ENCODE measurements at regions not wholly inside any gene's neighbourhood (a gene's known extent, or its start where the extent isn't known, plus 50 kb on each side); places are given as distances from the start of the nearest gene placed in this dataset.

DNA sequence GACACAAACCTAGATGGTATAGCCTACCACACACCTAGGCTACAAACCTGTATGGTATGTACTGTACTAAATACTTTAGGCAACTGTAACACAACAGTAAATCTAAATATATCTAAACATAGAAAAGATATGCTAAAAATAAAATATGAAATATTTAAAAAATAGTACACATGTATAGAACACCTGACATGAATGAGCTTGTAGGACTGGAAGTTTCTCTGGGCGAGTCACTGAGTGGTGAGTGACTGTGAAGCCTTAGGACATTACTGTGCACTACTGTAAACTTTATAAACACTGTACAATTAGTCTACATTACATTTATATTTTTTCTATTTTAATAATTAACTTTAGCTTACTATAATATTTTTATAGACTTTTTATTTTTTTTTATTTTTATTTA, 1301.3 kb downstream of the FAM181B start:
- no peak for DNase-seq (ENCODE audit: low read depth, low spot score)

DNA sequence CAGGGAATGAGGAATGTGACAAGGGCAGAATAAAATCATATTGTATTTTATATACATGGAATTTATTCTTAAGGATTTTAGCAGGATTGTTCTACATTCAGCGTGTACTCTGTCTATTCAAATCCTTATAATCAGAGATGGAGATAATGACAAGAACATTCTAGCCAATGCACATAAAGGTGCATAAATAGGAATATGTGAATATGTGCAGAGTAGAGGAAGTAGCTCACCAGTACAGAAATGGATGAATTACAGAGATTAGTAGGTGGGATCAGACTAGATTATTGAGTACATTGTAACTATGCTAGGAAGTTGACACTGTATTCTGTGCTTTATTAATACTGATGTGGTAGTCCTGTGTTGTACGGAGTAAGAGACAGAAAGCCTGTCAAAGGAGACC, 1308.8 kb downstream of the FAM181B start:
- DNase-seq (ENCODE audit: low read depth, low spot score), result no peak

DNA sequence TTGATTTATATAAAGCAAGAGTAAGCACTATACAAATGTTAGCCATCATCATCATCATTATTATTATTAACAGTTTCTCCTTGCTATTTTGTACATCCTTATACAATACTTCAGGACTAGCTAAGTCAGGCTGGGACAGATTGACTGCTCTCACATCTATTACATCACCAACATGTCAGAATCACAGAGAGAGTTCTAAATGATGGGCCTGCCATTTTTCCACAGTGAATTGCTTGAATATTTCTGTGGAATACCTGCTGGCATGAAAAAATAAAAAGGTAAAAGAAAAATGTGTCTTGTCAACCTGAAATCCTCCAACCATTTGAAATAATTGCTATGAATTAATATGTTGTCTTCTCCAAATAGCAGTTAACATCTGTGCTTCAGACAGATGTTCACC, 1311.3 kb downstream of the FAM181B start:
- DNase-seq (ENCODE audit: low read depth, low spot score), result no peak

DNA sequence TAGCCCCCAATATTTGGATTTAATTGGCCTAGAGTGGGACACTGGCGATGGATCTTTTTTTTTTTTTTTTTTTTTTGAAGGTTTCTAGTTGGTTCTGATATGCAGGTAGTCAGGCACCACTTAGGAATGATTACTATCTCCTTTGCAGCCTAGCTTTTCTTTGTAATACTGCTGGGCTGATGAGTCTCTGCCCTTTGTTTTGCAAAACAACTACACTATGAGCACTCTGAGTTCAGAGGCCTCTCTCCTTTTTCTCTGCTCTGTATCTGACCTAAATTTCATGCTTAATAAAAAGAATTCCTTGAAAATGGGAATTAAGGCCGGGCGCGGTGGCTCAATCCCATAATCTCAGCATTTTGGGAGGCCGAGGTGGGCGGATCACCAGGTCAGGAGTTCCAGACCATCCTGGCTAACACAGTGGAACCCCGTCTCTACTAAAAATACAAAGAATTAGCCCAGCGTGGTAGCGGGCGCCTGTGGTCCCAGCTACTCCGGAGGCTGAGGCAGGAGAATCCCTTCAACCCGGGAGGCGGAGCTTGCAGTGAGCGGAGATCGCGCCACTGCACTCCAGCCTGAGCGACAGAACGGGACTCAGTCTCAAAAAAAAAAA, 1312.3 kb downstream of the FAM181B start:
- no peak for DNase-seq (ENCODE audit: low read depth, low spot score)

DNA sequence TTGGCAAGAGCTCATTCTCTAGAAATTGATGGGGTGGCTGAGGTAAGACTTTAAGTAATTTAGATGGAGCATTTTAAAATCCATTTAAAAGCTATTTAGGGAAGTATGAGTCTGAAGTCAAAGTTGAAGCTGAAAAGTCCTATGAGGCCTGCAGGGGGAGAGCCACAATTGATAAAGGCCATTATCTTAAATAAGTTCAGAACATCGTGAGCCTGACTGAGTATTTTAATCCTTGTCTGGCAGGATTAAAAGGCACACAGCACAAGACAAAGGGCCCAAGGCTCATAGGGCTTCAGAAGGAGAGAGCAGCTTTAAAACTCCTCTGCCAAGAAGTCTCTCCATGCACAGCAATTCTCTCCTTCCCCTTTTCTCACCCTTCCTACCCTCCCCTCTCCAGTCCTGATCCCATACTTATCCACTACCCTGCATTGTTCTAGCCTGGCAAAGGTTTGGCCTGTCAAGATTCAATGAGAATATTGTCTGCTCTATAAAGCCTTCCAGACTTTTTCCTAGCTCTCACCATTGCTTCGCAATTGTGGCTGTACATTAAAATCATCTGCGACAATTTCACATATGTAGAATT, 1312.9 kb downstream of the FAM181B start:
- no peak for DNase-seq (ENCODE audit: low read depth, low spot score)

DNA sequence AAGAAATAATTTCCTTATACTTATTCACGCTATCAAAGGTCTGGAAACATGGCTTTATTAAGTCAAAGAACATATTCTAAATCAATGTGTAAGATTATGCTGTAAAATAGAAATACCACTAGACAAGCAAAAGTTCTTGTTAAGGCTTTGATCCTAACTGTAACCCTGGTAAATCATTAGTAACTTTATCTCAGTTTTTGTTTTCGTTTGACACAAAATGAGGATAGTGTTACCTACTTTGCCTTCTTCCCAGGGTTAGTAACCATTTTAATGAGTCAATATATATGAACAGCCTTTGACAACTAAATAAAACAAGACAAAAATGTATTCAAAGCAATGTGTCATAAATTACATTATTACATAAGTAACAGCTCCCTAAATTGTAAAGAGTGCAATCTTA, 1336.3 kb downstream of the FAM181B start:
- no peak for DNase-seq (ENCODE audit: low read depth, low spot score)

DNA sequence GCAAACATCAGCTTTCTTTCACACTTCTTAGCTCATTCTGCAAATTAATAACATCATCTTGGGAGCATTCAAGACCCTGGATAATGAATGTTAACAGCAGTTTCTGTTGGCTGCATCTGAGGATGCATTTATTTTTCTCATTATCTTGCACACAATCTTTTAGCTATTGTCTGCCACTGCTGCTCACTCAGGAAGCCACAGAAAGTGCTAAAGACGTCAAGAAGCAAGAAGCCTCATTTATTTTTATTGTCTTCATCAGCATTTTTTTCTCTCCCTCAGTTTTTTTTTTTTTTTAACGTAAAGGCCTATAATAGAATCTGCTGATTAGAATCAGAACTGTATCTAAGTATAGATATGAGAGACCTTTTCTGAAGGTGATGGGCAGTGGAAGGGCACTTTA, 1339.4 kb downstream of the FAM181B start:
- no peak for DNase-seq (ENCODE audit: low read depth, low spot score)

DNA sequence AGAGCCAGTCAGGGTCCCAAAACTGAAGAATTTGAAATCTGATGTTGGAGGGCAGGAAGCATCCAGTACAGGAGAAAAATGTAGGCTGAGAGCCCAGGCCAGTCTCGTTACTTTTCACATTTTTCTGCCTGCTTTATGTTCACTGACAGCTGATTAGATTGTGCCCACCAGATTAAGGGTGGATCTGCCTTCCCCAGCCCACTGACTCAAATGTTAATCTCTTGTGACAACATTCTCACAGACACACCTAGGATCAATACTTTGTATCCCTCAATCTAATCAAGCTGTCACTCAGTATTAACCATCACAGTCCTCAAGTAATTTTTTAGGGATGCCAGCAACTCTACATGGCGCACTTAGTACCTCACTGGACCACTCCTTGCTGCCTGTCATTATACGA, 1345.3 kb downstream of the FAM181B start:
- no peak for DNase-seq (ENCODE audit: low read depth, low spot score)

DNA sequence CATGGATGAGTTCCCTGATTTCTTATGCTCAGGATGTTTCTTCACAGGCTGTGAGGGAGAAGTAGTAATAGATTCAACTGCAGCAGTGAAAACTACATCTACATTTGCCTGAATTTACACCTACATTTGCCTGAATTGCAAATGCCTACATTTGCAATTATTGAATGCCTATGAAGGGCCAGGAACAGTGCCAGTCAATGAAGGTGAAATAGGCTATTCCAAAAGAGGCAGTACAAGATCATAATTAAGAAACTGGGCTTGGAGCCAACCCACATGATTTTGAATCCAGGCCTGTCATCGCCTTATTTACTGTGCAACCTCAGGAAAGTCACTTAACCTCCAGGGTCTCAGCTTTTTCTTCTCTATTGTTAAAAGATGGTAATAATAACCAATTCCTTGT, 1353.3 kb downstream of the FAM181B start:
- no peak for DNase-seq (ENCODE audit: low read depth, low spot score)

DNA sequence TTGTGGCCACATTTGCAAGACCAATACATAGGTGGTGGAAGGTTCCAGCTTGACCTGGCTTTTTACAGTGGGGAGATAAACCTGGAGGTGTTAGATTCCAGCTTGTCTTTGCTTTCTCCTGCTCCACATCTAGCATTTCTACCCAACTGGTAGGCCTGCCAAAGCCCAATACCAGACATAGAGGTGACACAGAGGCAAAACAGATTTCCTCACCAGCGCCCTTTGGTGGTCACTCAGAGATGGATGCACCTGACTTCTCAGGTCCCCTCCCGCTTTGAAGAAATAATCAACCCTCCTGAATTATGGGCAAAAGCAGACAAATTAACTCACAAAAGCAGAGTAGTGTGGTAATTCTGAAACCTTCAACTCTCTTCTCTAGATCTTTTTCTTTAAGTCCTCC, 1356.2 kb downstream of the FAM181B start:
- DNase-seq (ENCODE audit: low read depth, low spot score), result no peak

DNA sequence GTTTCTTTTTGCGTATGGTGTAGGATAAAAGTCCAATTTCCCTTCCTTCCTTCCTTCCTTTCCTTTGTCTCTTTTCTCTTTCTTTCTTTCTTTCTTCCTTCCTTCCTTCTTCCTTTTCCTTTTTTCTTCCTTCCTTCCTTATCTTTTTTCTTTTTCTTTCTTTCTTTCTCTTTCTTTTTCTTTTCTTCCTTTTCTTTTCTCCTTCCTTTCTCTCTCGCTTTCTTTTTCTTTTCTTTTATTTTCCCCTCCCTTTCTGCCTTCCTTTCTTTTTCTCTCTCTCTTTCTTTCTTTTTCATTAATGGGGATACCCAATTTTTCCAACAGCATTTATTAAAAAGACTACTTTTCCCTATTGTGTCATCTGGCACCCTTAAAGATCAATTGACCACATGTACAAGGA, 1359.7 kb downstream of the FAM181B start:
- DNase-seq (ENCODE audit: low read depth, low spot score), result no peak

DNA sequence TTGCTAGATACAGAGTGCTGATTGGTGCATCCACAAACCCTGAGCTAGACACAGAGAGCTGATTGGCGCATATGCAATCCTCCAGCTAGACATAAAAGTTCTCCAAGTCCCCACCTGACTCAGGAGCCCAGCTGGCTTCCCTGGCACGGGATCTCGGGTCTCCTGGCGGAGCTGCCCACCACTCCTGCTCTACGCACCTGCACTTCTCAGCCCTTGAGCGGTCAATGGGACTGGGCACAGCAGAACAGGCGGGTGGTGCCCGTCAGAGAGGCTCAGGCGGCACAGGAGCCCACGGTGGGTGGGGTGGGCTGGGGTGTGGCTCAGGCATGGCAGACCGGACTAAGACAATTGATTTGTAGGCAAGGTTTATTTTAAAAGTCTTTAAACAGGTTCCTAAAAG, 1365.5 kb downstream of the FAM181B start:
- DNase-seq (ENCODE audit: low read depth, low spot score), result no peak

DNA sequence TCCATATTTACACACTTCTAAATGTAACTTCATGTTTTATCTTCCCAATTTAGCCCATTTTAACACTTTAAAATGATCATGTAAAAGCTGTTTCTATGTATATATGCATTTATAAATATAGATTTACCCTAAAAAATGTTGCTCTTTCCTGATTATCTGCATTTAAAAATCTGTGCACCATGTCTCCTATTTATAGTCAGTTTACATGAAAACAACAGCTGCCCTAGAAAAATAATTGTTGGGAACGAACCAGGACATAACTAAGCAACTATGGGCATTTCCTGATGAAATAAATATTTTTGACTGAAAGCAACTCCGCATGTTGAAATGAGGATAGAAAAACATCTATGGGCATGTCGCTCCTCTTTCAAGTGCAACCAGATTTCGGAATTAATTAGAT, 1368.2 kb downstream of the FAM181B start:
- no peak for DNase-seq (ENCODE audit: low read depth, low spot score)

DNA sequence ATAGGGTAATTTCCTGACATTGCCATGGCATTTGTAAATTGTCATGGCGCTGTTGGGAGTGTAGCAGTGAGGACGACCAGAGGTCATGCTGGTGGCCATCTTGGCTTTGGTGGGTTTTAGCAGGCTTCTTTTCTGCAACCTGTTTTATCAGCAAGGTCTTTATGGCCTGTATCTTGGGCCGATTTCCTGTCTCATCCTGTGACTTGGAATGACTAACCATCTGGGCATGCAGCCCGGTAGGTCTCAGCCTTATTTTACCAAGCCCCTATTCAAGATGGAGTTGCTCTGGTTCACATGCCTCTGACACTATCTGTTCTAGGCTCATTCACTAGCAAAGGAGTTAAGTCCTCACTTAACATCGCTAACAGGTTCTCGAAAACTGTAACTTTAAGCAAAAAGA, 1374.2 kb downstream of the FAM181B start:
- no peak for DNase-seq (ENCODE audit: low read depth, low spot score)

DNA sequence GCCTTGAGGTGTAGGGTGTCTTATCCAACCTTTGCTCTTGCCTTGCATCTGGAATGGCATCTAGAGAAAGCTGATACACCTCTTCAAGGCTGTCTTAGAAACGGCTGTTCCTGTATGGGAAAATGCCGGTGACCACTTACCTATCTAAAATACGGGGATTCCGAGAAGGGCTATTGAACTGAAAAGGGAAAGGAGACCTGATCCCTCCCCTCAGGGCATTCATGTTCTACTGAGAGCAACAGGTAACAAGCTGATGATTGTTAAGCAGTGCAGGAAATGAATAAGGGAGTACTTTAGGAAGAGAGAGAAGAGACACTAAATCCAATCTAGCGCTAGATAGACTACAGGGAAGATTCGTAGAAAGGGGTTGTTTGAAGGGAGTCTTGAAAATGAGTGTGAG, 1388.1 kb downstream of the FAM181B start:
- no peak for DNase-seq (ENCODE audit: low read depth, low spot score)

DNA sequence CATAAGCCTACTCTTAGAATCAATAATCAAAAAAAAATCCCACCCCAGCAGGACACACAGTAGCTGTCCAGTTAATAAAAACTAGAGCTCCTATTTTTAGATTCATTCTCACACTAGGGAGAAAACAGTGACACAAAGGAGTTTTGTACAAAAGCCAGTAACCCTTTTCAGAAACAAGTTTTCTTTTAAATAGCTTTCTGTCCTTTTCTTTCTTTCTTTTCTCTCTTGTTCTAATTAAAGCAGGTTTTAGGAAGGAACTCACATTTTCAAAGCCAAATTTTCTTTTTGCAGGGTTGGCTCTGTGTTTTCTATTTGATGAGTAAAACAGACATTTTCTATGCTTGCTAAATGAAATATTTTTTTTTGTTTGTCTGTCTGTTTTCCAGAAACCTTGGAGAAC, 1390.7 kb downstream of the FAM181B start:
- no peak for DNase-seq (ENCODE audit: low read depth, low spot score)

DNA sequence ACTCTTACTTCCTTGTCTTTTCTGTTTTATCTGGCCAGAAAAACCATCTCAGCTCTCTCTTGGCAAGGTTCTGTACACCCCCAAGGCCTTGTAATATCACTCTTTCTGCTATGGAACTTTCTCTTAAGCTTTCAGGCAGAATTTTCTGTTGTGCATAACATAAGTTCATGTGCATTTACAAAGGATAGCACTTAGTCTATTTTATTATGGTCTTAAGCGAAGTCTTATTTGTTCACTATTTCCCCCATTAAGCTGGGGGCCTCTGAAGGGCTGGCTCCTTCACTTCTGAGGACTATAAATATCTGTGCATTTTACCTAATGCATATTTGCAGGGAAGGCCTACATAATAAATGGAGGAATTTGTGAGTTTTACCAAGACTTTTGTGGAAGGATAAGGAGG, 1393.4 kb downstream of the FAM181B start:
- no peak for DNase-seq (ENCODE audit: low read depth, low spot score)

DNA sequence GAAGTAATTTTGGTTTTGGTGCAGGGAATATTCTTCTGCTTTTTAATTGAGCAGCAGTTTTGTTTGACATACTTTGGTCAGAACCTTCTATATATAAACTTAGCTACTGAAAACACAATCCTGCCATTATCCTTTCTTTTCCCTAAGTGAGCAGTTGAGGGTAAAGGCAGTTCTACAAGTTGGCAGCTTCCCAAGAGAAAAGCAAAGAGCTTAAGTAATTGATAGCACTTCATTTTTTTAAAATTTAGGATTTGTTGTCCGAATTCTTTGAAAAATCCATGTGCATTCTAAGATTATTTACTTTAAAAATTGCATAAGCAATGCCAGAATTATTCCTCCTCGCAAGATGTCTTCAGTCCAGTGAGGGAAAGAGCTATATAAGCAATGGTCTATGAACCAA, 1394.1 kb downstream of the FAM181B start:
- no peak for DNase-seq (ENCODE audit: low read depth, low spot score)

DNA sequence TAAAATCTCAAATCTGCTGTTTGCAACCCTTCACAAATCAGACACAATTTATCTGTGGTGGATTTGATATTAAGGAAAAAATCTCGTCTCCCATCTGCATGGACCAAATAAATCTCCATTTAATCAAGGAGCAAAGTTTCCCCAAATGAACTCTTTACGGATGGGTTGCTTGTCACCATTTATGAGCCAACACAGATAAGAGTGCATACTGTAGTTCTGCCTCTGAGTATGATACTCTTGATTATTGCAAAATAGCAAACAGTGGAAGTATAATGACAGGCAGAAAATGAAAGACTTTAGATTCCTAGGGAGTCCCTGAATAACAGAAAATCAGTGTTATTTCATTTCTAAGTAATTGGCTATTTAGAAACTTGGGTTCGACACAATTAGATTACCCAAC, 1395.9 kb downstream of the FAM181B start:
- DNase-seq (ENCODE audit: low read depth, low spot score), result no peak

DNA sequence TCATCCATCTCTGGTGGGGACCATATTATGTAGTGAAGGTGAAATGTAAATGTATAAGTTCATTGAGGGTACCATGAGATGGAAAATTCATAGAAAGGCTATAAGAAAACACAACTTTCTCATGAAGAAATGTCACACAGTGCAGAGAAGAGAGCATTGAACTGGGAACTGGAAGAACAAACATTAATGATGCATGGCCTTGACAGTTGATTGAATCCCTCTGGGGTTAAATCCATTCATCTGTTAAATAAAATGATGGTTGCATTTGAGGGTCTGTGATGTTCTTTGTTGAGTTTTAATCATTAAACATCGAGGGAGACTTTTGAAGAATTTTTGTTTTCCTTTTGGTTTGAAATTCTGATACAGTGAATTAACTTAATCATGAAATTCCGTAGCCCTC, 1401.4 kb downstream of the FAM181B start:
- DNase-seq (ENCODE audit: low read depth, low spot score), result no peak

DNA sequence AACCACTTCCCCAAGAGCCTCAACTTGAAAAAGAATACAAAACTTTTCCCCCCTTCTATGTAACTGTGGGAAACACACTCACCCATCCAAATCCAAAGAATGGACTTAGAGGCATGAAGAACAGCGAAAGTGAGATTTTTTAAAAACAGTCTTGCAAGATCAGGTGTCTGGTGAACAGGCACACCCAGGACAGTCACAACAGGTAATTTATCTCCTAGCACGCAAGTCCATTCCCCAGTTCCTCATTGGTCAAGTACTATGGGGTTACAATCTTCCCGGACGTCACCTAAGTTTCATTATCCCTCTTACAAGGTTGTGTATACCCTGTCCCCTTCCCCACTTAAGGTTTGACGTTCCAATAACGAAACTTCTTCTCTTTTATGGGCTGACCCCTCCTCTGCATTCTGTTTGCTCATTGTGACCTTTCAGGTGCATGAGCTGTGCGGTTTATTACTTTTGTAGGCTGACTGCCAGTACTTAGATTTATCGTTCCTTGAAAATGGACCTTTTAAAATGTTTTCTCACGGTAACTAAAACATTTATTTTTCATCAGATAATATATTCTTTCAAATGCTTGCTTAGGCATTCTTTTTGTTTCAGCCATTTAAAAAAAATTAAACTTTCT, 1401.9 kb downstream of the FAM181B start:
- DNase-seq (ENCODE audit: low read depth, low spot score), result no peak

DNA sequence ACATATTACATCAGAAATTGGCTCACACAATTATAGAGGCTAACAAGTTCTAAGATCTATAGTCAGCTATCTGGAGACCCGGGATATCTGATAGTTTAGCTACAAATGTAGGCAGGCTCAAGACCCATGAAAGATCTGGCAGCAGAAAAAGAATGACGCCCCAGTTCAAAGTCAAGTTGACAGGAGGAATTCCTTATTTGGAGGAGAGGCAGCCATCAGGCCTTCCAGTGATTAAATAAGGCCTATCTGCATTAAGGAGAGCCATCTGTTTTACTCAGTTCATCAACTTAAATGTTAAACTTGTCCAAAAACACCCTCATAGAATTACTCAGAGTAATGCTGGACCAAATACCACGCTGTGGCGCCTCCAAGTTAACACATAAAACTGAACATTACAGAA, 1402.6 kb downstream of the FAM181B start:
- DNase-seq (ENCODE audit: low read depth, low spot score), result no peak

DNA sequence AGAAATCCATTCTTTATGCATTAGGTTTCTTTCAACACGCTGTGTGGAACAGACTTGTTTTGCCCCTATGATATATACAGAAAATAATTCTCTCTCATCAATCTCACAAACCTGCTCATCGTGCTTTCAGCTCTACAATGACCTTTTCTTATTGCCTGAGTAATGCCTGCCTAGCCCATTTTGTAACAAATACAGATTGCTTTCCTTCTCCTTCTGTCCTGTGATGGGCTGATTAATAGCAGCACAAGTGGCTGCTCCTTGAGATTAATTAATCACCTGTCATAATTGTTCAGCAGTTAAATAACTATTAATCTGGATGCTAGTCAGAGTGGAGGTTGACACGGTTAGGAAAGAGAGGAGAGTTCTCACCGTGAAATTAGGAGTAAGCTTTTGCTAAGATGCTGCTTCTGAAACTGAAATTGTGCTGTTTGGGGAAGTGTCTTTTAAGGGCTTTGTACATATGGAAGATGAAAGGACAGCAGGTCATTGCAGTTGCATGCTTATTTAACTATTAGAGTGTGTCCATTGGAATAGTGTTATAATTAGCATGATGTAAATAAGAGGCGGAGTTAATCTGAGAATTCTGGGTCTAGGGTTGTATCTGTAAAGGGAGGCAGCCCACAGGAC, 1430.5 kb downstream of the FAM181B start:
- DNase-seq (ENCODE audit: low read depth, low spot score), result no peak
